Activated naive CD8-positive, alpha-beta T cell treated with anti-CD3 and anti-CD28 coated beads, Interleukin-2, amount 10 ng/mL, durations not matched to agents 7 days and 5 days (primary cell): ENCODE measurements at regions not wholly inside any gene's neighbourhood (a gene's known extent, or its start where the extent isn't known, plus 50 kb on each side); places are given as distances from the start of the nearest gene placed in this dataset.
"Not testable (repeated sequence)": the region's sequence is repeated elsewhere in the genome, so short reads cannot be mapped to it uniquely, and the experiment has no call there.

Experiments
- ATAC-seq: fragments of 150-1000 bp; cut with Tn5 transposase; one replicate; pipeline ENCODE4 v1.10.0; 2021; ENCODE audit warnings: low read depth, moderate library complexity
- POLR2A ChIA-PET: fragments of 350-600 bp; sonication (Branson Sonifier 250); formaldehyde crosslinking; loops from one replicate; lab custom pipeline; 2021; ENCODE audit warnings: antibody characterized with exemption; lab: Charles Lee
- DNase-seq: peaks from one replicate; pipeline ENCODE4 v3.0.0; 2021
- H3K27ac Mint-ChIP-seq: one replicate; pipeline ENCODE4 v1.8.0; 2022; ENCODE audit warnings: mild to moderate bottlenecking, mixed read lengths
- H3K27me3 Mint-ChIP-seq: one replicate; pipeline ENCODE4 v1.8.0; 2022; ENCODE audit warnings: mild to moderate bottlenecking, moderate library complexity, mixed read lengths
- H3K36me3 Mint-ChIP-seq: one replicate; pipeline ENCODE4 v1.8.0; 2021; ENCODE audit warnings: mild to moderate bottlenecking, mixed read lengths
- H3K4me1 Mint-ChIP-seq: one replicate; pipeline ENCODE4 v1.8.0; 2021; ENCODE audit warnings: mixed read lengths
- H3K4me3 Mint-ChIP-seq: one replicate; pipeline ENCODE4 v1.8.0; 2022; ENCODE audit warnings: mild to moderate bottlenecking, moderate library complexity, mixed read lengths
- H3K9me3 Mint-ChIP-seq: one replicate; pipeline ENCODE4 v1.8.0; 2021; ENCODE audit warnings: mixed read lengths

DNA sequence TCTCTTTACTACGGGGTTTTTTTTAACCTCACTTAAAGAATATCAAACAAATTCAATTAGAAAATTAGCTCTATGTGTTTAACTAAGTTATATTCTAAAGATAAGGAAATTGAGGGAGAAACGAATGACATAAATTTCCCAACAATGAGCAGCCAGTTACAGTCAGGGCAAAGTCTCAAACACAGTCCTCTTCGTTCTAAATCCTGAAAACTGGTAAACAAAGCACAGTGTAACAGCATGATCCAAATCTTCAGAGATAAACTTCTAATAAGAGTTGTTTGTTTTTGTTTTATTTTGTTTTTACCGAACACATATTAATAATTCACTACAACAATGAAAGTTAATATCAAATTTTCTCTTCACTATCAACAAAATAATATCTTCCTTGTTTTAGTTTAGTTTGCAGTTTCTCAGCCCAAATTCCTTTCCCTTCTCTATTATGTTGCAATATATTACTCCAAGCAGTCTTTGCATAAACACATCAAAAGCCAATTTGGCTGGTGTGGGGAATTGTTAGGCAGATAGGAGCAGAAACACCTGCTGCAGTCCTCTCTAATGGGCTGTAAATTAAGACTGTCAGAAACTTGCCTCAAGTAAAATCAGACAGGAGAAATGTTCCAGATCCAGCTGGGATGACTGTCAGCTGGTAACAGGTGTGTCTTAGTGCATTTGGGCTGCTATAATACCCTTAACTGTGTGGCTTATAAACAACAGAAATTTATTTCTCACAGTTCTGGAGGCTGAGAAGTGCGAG is 106.5 kb upstream of the SGCG start:
- ATAC-seq (no peak), DNase-seq (no peak)
- Mint-ChIP-seq H3K4me3 (no peak overlapping the region), H3K9me3 (no peaks in the 10 kb centered on the region), H3K36me3 (no peaks in the 10 kb centered on the region), H3K27me3 (peaks cover 5% of the 10 kb centered on the region), H3K4me1 (no peaks in the 10 kb centered on the region), H3K27ac (no peak overlapping the region)
- POLR2A ChIA-PET: no interaction called here

DNA sequence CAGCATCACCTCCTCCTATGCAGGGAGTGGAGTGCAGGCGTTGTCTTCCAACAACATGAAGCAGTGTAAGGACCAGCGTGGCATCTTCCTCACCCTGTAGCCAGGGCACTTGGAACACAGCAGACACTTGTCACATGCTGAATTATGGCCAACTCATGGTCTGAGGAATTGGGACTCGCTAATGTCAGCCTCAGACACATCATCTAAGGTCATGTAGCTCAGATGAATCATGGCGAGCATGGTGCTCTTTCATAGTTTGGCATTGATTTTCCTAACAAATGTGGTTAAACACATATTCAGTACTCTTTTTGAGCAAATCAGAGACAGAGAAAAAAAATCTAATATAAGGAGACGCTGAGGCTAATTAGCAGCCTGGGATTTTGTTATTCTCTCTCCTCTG is 99.6 kb upstream of the SGCG start:
- Mint-ChIP-seq H3K27ac (no peak overlapping the region), H3K4me3 (no peak overlapping the region), H3K36me3 (no peaks in the 10 kb centered on the region), H3K9me3 (peaks cover 2% of the 10 kb centered on the region), H3K4me1 (no peaks in the 10 kb centered on the region), H3K27me3 (no peaks in the 10 kb centered on the region)
- no peak for ATAC-seq
- POLR2A ChIA-PET: no interaction called here
- no peak for DNase-seq

DNA sequence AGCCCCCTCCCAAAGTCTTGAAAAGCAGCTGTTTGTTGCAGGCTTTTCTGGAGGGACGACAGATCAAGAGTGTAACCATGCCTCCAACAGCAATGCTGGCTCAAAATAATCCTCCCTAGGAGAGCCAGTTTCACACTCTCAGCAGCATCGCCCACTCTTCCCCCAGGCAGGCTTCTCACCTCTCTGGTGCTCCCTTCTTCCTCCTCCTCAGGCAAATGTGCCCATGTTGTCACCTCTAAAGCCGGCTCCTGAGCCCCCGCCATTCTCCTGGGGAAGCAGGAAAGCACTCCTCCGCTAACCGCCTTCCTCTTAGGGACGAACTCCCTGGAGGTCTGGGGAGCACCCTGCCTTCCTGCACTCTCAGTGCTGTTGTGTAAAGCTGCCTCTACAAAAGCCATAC is 98.9 kb upstream of the SGCG start:
- ATAC-seq: no peak
- Mint-ChIP-seq H3K4me3 (no peak overlapping the region), H3K36me3 (no peaks in the 10 kb centered on the region), H3K9me3 (peaks cover 2% of the 10 kb centered on the region), H3K4me1 (no peaks in the 10 kb centered on the region), H3K27me3 (no peaks in the 10 kb centered on the region), H3K27ac (no peak overlapping the region)
- POLR2A ChIA-PET: no interaction called here
- DNase-seq: no peak

DNA sequence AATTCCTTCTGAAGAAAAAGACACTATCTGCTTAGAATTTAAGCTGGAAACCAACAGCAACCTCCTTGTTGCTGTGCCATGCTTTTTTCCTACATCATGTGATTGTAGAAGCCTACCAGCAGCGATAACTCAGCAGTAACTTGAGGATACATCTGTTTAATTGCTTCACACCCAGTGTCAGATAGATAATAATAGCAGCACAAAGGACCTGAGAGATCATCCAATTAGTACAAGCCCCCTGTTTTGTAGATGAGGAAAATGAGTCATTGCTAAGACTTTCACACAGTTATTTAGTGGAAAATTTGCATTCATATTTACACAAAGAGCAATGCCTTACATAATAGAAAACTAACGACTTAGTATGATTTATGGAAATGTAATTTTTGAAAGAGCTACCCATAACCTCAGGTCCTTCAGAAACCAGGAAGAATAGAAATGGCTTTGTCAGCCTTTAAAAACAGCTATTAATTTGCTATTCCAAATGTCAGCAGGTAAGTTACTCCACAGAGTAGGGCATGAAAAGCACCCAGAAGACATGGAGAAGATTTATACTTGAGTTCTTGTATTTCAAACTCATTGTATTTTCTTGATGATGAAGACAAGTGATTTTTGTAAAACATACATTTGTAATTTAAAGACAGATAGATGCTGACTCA is 93.7 kb upstream of the SGCG start:
- no peak overlapping the region for H3K4me3 Mint-ChIP-seq
- DNase-seq: no peak
- H3K36me3 Mint-ChIP-seq: no peaks in the 10 kb centered on the region
- H3K27ac Mint-ChIP-seq: no peak overlapping the region
- no peaks in the 10 kb centered on the region for H3K4me1 Mint-ChIP-seq
- no peaks in the 10 kb centered on the region for H3K27me3 Mint-ChIP-seq
- ATAC-seq: no peak
- peaks cover 4% of the 10 kb centered on the region for H3K9me3 Mint-ChIP-seq
- POLR2A ChIA-PET: no interaction called here

DNA sequence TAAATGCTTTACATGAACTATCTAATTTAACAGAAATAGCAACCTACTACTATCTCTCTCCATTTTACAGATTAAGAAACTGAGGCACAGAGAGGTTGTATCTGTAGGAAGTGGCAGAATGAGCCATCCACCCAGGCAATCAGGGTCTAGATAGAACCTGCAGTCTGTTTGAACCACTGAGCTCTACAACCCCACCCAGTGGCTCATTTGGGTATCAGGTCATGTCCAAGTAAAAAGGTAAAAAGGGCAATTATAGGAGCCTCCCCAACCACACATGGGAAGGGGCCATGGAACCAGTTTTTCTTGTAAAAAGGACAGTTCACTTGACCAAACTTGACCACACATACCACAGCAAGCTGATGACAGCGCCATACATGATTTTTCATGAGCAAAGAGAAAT is 92.9 kb upstream of the SGCG start:
- ATAC-seq (no peak), DNase-seq (no peak)
- H3K9me3 Mint-ChIP-seq: peaks cover 4% of the 10 kb centered on the region
- no peaks in the 10 kb centered on the region for H3K36me3 Mint-ChIP-seq
- no peaks in the 10 kb centered on the region for H3K27me3 Mint-ChIP-seq
- POLR2A ChIA-PET: no interaction called here
- H3K27ac Mint-ChIP-seq: no peak overlapping the region
- H3K4me3 Mint-ChIP-seq: no peak overlapping the region
- no peaks in the 10 kb centered on the region for H3K4me1 Mint-ChIP-seq

DNA sequence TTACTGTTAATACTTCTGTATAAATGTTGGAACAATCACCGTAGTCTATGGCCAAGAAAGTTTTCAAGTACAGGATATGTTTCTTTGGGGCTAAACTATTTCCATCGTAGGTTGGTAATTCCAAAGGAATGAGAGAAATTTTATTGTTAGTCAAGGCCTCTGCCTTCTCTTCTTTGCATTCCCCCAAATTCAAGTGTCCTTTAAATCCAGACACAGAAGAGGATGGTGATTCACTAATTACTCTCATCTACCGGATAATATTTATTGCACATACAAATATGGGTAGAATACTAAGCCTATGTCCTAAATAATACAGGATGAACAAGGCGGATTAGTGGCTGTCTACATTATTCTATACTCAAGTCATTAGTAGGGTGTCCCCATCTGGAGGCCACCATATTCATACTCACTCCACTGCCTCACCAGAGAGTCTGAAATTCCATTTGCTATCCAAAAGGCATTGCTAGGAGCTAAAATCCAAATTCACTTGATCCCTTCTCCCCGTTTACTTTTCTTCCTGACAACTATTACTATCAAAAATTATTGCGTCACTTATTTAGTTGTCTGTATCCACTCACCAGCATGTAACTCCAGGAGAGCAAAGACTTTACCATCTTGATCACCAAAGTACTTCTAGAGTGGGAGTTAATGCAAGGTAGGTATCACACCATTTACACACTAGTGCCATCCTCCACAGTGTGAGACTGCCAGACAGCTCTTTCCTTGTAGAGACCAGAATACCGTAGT is 82.4 kb upstream of the SGCG start:
- peaks cover 5% of the 10 kb centered on the region for H3K9me3 Mint-ChIP-seq
- DNase-seq (no peak), ATAC-seq (no peak)
- H3K27me3 Mint-ChIP-seq: no peaks in the 10 kb centered on the region
- POLR2A ChIA-PET: no interaction called here
- H3K4me1 Mint-ChIP-seq: no peaks in the 10 kb centered on the region
- H3K4me3 Mint-ChIP-seq: no peak overlapping the region
- no peak overlapping the region for H3K27ac Mint-ChIP-seq
- H3K36me3 Mint-ChIP-seq: no peaks in the 10 kb centered on the region

DNA sequence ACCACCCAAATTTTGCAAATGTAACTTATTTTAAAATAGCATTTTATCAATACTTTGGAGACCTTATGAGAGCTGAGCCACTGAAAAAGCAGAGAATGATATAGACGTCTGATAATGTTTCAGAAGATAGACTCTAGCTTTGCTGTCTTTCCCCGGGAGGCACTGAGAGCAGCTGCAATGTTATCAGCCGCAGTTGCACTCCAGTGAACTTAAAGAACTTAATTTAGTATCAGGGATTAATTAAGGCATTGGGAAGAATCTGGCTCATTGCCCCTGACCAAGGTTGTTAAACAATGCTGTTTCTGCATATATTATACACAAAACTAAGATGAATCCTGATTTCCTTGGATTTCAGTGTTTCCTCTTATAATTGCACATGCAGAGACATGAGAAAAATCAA is 75.7 kb upstream of the SGCG start:
- no peak for DNase-seq
- no peak for ATAC-seq
- Mint-ChIP-seq H3K27me3 (no peaks in the 10 kb centered on the region), H3K9me3 (peaks cover 5% of the 10 kb centered on the region), H3K27ac (no peak overlapping the region), H3K4me1 (no peaks in the 10 kb centered on the region), H3K4me3 (no peak overlapping the region), H3K36me3 (no peaks in the 10 kb centered on the region)
- POLR2A ChIA-PET: no interaction called here

DNA sequence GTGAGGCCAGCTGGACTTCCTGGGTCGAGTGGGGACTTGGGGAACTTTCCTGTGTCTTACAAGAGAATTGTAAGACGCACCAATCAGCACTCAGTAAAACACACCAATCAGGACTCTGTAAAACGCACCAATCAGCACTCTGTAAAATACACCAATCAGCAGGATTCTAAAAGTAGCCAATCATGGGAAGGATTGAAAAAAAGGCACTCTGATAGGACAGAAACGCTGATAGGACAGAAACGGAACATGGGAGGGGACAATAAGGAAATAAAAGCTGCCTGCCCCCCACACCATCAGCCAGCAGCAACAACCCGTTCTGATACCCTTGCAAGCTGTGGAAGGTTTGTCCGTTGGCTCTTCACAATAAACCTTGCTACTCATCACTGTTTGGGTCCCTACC is 73.1 kb upstream of the SGCG start:
- Mint-ChIP-seq H3K36me3 (no peaks in the 10 kb centered on the region), H3K4me3 (no peak overlapping the region), H3K27me3 (no peaks in the 10 kb centered on the region), H3K4me1 (no peaks in the 10 kb centered on the region), H3K27ac (no peak overlapping the region), H3K9me3 (no peaks in the 10 kb centered on the region)
- DNase-seq: no peak
- ATAC-seq: no peak
- POLR2A ChIA-PET: no interaction called here

DNA sequence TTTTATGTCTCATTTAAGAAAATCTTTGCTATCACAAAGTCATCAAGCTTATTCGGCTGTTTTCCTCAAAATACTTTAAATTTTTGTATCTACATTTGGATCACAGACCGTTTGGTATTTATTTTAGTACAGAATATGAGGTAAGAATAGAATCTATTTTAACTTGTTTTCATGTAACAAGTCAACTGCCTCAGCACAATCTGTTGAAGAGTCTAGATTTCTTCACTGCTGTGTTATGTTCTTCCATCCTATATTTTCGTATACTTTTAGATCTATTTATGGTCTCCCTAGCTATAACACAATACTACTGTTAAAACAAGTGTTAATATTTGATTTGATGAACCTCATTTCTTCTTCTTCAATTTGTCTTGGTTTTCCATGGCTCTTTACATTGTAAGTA is 61.6 kb upstream of the SGCG start:
- ATAC-seq (no peak), DNase-seq (no peak)
- no peak overlapping the region for H3K27ac Mint-ChIP-seq
- H3K4me3 Mint-ChIP-seq: no peak overlapping the region
- POLR2A ChIA-PET: no interaction called here
- H3K27me3 Mint-ChIP-seq: peaks cover 4% of the 10 kb centered on the region
- H3K36me3 Mint-ChIP-seq: no peaks in the 10 kb centered on the region
- no peaks in the 10 kb centered on the region for H3K4me1 Mint-ChIP-seq
- H3K9me3 Mint-ChIP-seq: no peaks in the 10 kb centered on the region

DNA sequence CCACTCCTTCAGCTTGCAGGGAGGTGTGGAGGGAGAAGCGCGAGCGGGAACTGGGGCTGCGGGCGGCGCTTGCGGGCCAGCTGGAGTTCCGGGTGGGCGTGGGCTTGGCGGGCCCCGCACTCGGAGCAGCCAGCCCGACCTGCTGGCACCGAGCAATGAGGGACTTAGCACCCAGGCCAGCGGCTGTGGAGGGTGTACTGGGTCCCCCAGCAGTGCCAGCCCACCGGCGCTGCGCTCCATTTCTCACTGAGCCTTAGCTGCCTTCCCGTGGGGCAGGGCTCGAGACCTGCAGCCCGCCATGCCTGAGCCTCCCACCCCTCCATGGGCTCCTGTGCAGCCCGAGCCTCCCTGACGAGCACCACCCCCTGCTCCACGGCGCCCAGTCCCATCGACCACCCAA is 53.2 kb upstream of the SGCG start:
- H3K27ac Mint-ChIP-seq, H3K9me3 Mint-ChIP-seq, POLR2A ChIA-PET, DNase-seq, H3K27me3 Mint-ChIP-seq, H3K36me3 Mint-ChIP-seq, H3K4me1 Mint-ChIP-seq, H3K4me3 Mint-ChIP-seq, ATAC-seq: not testable (repeated sequence)

DNA sequence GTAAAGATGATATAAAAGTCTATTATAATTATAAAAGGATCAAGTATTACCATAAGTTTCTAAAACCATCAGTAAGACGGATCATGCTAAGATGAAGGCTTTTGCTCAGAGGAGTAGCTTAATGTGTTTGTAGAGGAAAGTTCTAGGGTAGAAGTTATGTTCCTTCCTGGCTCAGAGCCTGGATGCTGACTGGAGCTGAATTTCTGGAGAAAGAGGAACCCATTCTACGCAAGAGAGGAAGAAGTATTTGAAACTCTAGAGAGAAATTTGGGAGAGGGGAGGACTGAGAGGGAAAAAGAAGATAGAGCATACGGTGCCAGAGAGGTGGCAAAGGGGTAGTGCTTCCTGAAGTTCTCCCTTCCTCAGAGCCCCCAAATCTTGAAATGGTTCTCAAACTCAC is 51.4 kb upstream of the SGCG start:
- H3K4me3 Mint-ChIP-seq: no peak overlapping the region
- no peak overlapping the region for H3K27ac Mint-ChIP-seq
- H3K27me3 Mint-ChIP-seq: no peaks in the 10 kb centered on the region
- H3K4me1 Mint-ChIP-seq: no peaks in the 10 kb centered on the region
- H3K9me3 Mint-ChIP-seq: no peaks in the 10 kb centered on the region
- H3K36me3 Mint-ChIP-seq: no peaks in the 10 kb centered on the region
- POLR2A ChIA-PET: no interaction called here
- ATAC-seq (no peak), DNase-seq (no peak)
